GM12873 (cell line): ENCODE measurements at regions not wholly inside any gene's neighbourhood (a gene's known extent, or its start where the extent isn't known, plus 50 kb on each side); places are given as distances from the start of the nearest gene placed in this dataset.

ENCODE experiments used
- CTCF ChIP-seq: IDR thresholded peaks from 2 replicates; pipeline ENCODE4 v1.5.1; 2012; ENCODE audit warnings: low read depth, mild to moderate bottlenecking, moderate library complexity, low read length, control low read depth; ENCODE audit not compliant: insufficient read depth; ENCODE audit errors: missing control alignments

- no peak for TF ChIP-seq CTCF
Measured at GRCh38 chr11:24437123-24437522, 59.7 kb upstream of the LUZP2 start.
